ENCODE measurements at regions not wholly inside any gene's neighbourhood (a gene's known extent, or its start where the extent isn't known, plus 50 kb on each side); places are given as distances from the start of the nearest gene placed in this dataset.
"Not testable (repeated sequence)": the region's sequence is repeated elsewhere in the genome, so short reads cannot be mapped to it uniquely, and the experiment has no call there.

- DNase-seq (ENCODE audit: low spot score) (no peak), FAIRE-seq (no peak)
Measured at GRCh38 chr7:95863-96260, 96.5 kb upstream of the FAM20C start.

DNA sequence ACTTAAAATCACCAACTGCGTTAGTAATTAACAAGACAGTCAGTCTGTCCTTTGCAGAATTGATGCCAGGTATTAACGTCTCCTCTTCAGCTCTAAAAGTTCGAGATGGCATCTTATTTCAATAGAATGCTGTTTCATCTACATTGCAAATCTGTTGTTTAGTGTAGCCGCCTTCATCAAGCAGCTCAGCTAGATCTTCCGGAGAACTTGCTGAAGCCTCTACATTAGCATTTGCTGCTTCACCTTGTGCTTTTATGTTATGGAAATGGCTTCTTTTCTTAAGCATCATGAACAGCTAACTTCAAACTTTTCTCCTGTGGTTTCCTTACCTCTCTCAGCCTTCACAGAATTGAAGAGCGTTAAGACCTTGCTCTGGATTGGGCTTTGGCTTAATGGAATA, 95.5 kb upstream of the FAM20C start:
- FAIRE-seq (no peak), DNase-seq (ENCODE audit: low spot score) (no peak)

DNA sequence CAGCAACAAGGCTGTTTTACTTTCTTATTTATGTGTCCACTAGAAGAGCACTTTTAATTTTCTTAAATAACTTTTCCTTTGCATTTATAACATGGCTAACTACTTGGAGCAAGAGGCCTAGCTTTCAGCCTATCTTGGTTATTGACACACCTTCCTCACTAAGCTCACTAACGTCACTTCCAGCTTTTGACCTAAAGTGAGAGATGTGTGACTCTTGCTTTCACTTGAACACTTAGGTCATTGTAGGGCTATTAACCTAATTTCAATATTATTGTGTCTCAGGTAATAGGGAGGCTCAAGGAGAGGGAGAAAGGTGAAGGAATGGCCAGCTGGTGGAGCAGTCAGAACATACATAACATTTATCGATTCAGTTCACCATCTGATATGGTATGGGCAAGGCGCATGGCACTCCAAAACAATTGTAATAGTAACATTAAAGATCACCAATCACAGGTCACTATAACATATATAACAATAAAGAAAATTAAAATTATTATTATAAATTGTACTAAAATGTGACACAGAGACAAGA, 95.0 kb upstream of the FAM20C start:
- no peak for FAIRE-seq

GRCh38 chr7:101146-102046, 91.0 kb upstream of the FAM20C start:
- peak; percentile 72 for FAIRE-seq

More for the DNA sequence above, 95.0 kb upstream of the FAM20C start:
- no peak for DNase-seq (ENCODE audit: low spot score)

DNA sequence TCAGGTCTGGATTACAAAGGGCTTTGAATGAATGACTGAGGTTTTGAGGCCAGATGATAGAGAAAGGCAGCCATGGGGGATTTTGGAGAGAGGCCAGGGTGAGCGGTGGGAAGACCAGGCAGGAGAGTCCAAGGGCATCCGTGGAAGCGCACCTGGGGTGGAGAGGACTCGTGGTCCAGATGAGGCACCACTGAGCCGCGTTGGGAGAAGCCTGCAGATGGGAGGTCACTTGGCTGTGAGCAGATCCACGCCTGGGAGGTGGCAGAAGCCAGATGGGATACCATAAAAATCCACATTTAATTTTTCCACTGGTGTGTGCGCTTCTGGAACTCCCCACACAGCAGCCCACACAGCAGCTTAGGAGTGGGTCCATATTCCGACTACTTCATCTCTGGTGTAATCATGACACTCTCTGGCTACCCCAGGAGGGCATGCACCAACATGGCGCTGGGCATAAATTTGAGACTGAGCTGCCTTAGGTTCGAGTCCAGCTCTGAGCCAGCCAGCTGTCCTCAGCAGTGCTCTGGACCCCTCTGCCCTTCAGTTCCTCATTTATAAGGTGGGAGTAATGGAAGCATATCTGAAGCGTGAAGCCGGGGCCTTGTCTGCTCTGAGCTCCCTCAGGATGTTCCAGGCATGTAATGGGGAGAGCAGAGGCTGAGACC, 90.2 kb upstream of the FAM20C start:
- FAIRE-seq: no peak
- no peak for DNase-seq (ENCODE audit: low spot score)

More at GRCh38 chr7:101146-102046, 91.0 kb upstream of the FAM20C start:
- peak; percentile 47 for DNase-seq (ENCODE audit: low spot score)

- DNase-seq (ENCODE audit: low spot score) (no peak), FAIRE-seq (no peak)
Measured at GRCh38 chr7:102721-103120, 89.7 kb upstream of the FAM20C start.

GRCh38 chr7:103981-104380, 88.4 kb upstream of the FAM20C start:
- FAIRE-seq; DNase-seq (ENCODE audit: low spot score): not testable (repeated sequence)

DNA sequence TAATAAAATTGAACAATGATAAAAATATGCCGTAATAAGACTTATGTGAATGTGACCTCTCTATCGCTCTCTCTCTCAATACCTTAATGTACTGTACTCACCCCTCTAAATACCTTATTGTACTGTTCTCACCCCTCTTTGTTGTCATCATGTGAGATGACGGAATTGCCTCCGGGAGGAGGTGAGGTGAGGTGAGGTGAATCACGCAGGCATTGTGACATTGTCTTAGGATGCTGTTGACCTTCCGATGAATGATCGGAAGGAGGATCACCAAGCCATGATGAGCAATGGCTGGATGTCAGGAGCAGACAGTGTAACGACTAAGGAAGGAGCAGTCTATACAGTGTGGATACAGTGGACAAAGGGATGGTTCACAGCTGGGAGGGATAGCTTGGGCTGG, 87.4 kb upstream of the FAM20C start:
- FAIRE-seq (peak; percentile 98), DNase-seq (ENCODE audit: low spot score) (no peak)

DNA sequence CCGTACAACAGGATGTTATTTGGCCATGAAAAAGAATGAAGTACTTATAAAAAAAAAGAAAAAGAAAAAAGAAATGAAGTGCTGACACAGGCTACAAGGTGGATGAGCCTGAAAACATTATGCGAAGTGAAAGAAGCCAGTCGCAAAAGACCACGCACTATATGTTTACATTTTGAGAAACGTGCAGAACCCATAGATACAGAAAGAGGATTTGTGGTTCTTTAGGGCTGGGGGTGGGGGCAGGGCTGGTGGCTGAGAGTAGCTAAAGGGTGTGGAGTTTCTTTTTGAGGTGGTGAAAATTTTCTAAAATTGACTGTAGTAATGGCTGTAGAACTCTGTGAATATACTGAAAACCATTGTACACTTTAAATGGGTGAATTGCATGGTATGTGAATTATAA, 86.0 kb upstream of the FAM20C start:
- no peak for DNase-seq (ENCODE audit: low spot score)
- no peak for FAIRE-seq

DNA sequence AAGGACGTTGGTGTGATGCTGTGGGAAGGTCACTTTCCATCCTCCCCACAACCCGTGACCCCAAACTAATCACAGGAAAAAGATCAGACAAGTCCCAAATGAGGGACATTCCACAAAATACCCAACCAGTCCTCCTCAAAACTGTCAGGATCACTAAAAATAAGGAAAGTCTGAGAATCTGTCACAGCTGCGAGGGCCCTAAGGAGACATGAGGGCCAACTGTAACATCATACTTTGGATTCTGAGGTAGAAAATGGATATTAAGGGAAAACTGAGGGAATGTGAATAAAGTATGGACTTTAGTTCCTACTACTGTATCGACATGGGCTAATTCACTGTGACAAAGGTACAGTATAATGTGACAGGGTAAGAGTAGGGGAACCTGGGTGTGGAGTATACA, 85.1 kb upstream of the FAM20C start:
- no peak for DNase-seq (ENCODE audit: low spot score)
- no peak for FAIRE-seq

DNA sequence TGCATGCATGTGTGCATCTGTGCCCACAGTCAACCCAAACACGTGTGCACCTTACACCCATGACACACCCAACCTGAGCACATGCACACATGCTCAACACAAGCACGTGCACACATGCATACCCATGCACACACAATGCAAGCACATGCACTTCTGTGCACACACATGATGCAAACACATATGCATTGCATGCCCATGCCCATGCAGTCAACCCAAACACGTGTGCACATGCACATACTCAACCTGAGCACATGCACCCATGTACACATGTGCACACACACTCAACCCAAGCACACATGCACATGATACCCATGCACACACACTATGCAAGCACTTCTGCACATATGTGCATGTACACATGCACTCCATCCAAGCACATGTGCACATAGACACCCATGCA, 84.5 kb upstream of the FAM20C start:
- peak; percentile 99 for FAIRE-seq

DNA sequence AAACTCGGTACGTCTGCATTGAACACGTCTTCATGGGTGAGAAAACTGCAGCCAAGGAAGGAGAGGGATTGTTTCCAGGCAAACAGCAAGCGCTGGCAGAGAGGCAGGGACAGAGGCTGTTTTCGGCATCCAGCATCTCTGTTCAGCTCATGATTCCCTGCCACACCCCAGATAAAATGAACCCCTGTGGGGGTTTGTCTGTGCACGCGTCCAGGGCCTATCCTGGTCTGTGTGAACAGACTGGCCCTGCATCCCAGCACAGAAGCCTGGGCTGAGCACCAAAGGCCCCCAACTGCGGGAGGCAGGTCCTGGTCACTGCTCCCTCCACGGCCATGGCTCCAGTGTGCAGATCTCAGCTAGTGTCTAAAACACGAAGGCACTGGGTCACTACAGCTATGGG, 83.3 kb upstream of the FAM20C start:
- no peak for DNase-seq (ENCODE audit: low spot score)
- no peak for FAIRE-seq

More for the DNA sequence above, 84.5 kb upstream of the FAM20C start:
- no peak for DNase-seq (ENCODE audit: low spot score)

- no peak for FAIRE-seq
- DNase-seq (ENCODE audit: low spot score): no peak
Measured at GRCh38 chr7:109898-110556, 82.3 kb upstream of the FAM20C start.

DNA sequence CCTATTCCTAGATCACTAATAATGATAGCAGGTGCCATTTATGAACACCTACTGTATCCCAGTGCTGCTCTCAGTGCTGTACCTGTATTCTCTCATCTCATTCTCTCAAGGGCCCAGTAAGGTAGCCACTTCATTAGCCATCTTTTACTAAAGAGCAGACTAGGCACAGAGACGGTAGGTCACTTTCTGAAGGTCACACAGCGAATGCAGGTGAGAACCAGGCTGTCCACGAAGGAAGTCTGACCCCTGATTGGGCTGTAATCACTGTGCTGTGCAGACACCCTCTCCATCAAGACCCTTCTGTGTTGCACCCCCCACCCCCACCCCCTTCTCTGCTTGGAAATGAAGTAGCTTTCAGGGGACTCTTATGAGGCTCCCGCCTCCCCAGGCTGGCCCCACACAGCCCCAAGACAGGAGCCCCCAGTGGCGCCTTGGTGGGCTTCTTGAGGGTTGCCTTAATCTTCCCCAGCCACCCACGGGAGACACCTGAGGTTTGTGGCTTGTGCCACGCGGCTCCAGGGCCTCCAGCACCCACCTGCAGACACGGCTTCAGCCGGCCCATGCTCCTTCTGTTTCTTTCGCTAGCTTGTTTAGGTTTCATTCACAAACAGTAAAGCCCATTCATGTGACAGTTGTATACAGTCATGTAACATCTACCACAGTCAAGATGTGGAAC, 81.7 kb upstream of the FAM20C start:
- no peak for DNase-seq (ENCODE audit: low spot score)
- peak; percentile 40 for FAIRE-seq

DNA sequence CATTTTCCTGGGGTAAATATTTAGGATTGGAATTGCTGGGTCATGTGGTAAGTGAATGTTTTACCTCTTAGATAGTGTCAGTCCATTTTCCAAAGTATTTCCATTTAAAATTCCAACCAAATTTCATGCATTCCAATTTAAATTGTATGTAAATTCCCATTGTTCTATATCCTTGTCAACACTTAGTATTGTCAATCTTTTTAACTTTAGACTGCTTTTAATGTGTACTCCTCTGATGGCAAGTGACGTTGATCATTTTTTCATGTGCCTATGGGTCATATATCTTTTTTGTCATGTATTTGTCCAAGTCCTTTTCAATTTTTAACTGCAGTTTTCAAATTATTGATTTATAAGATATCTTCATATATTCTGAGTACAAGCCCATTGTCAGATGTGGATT, 80.8 kb upstream of the FAM20C start:
- FAIRE-seq: no peak
- no peak for DNase-seq (ENCODE audit: low spot score)

GRCh38 chr7:112881-113280, 79.5 kb upstream of the FAM20C start:
- FAIRE-seq: no peak

DNA sequence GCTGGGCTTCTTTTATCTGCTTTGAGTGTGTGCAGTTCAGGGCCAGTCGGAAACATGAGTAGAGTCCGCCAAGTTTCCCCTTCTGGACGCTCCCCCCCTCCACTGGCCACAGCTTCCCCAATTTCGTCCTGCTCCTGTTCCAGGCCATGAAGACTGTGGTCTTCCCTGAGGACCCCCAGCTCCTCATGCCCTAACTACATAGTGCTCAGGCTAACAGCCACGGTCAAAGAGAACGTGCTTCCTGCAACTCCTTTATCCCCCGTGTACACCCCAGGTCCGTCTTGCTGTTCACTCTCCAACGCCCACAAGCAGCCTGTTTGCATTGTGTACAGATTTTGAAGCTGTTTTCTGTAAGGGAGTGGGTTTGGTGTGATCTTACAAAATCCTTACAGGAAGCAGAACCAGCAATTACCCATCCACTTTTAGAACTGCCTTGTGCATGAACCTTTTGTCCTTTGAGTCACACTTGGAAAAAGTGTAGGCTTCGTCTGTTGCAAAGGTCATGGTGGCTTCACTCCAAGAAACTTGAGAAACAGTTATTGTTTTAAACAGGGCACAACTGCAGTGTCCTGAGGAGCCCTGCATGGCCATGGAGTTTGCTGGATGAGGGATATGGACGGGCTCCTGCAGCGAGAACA, 77.0 kb upstream of the FAM20C start:
- FAIRE-seq (peak; percentile 63), DNase-seq (ENCODE audit: low spot score) (no peak)

More at GRCh38 chr7:112881-113280, 79.5 kb upstream of the FAM20C start:
- no peak for DNase-seq (ENCODE audit: low spot score)

DNA sequence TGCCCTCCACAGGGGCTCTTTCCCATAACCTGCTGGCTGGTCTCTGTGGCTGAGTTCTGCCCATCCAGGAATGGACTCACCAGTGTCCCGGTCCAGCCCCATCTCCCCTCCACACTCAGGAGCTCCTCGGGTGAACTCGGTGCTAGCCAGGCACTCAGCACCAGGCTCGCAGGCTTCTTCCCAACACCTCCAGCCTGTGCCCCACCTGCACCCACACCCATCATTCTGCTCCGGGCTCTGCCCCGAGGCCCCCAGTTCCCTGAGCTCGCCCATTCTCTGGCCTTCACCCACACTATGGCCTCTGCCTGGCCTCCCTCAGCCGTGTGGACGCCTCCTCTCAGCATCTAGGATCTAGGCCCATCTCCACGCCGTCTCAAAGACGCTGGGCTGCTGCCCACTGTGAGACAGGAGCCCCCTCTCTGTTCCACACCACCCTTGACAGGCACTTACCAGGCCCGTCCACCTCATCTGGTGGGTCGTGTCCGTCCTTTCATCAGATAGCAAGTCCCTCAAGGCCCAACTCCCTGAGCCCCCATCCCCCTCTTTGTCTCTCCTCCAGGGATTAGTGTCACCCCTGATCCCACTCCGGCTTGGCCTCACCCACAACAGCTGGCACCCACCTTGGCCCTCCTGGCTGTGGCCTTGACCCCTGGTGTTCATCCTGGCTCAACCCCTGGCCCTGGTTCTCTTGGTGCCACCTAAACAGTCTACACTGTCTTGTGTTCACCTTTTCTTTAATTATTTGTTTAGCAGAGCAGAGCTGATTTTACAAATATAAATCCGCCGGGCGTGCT, 76.0 kb upstream of the FAM20C start:
- DNase-seq (ENCODE audit: low spot score): no peak

DNA sequence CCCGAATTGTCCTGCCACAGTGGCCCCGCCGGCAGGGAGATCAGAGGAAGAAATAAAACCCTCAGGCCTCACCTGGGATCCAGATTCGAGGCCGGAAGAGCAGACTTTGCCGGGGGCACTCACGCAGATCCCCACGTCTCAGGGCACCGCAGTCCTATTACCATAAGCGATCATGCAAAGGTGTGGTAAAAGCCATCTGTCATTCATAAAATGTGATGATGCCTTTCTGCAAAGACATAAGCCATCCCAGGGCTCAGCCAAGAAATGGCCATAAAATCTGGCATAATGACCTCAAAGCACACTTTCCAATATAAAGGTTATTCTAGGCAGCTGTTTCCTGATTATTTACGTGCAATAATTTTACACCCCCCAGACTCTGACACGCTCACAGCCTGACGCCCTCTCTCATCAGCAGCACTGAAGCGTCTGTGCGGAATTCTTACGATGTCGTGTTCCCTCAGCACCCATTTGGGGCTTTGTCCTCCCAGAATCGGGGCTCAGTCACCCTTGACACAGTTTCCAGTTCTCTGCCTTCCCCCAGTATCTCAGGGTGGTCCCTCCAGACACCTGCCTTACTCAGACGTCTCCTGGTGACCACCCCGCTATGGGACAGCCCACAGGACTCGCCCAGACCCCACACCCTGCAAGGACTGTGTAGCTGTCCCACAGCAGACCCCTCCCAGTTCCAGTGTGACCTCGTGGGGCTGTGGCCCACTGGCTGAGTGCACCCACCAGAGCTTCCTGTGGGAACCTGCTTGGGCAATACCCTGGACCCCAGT, 74.3 kb upstream of the FAM20C start:
- DNase-seq (ENCODE audit: low spot score) (no peak), FAIRE-seq (peak; percentile 81)

More for the DNA sequence above, 76.0 kb upstream of the FAM20C start:
- FAIRE-seq: no peak

All from urothelium cell line (cell line).